Suppressor macrophage (primary cell): ENCODE measurements at regions not wholly inside any gene's neighbourhood (a gene's known extent, or its start where the extent isn't known, plus 50 kb on each side); places are given as distances from the start of the nearest gene placed in this dataset.
A peak's percentile ranks its signal among the peaks of the same experiment; 100 is the strongest.
"Not testable (repeated sequence)": the region's sequence is repeated elsewhere in the genome, so short reads cannot be mapped to it uniquely, and the experiment has no call there.

Experiments
- DNase-seq, 4 experiments: peaks; one replicate each; pipeline ENCODE4 v3.0.0-alpha.2; 2020 to 2022

GRCh38 chr5:103883143-103883542 lies 320.6 kb upstream of the NUDT12 start:
- DNase-seq = no peak

DNA sequence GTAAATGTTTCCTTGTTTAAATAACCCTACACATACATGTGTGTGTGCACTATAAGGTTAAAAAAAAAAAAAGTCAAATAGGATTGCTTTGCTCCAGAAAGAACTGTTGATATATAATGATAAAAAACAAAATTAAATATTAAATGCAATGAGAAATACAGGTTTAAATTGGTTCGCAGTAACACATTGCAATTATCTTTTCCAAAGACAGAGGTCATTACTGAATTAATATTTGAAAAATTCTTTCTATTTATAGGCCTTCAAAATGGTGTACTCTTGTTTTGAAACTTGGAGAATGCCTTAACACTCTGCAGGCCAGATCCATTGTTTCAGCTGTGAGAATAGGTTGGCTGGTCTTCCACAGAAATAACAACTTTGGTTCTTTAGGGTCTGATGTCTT lies 319.0 kb upstream of the NUDT12 start:
- no peak for DNase-seq

DNA sequence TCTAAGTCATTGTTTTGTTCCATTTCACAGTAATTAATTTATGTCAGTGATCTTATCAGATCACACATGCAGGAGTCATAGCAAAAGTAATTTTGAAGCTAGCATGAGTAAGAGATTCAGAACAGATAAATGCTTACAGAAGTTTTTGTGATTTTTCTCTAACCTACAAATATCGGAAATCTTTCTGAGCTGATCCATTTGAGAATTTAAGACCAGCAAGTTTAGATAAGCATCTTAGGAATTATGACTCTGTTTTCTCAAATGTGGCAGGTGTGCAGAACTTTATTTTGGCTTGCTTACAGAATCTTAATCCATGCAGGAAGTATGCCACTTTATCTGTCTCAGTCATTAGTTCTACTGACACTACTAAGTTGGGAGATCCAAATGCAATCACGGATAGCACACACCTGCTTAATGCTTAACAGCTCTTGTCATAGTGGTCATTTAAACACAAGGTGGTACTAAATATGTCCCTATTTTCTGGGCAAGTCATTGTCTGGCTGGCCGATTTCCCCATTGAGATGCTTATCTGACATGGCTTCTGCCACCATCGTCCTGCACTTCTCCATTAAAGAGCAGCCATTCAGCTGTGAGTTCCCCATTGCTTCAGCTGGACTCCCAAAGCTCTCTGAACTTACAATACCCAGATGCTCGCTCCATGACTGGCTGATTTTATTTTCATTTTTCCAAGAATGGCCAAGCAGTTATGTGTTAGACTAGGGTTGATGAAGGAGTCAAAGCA lies 305.4 kb upstream of the NUDT12 start:
- no peak for DNase-seq

DNA sequence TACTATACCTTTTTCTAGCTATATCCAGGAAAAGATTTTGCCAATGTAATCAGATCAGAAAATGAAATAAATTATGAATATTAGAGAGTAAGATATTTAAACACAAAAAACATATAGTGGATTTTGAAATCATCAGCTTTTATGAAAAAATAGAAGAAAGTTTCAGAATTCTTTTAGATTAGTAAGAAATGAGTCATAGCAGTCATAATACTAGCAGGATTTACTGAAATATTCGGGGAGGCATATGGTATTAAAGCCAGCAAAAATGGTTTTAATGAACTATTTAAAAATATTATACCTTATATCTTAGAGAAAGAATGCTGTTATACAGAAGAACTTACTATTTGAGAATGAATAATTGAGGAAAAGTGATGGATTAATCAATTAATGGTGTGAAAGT lies 303.6 kb upstream of the NUDT12 start:
- no peak for DNase-seq

DNA sequence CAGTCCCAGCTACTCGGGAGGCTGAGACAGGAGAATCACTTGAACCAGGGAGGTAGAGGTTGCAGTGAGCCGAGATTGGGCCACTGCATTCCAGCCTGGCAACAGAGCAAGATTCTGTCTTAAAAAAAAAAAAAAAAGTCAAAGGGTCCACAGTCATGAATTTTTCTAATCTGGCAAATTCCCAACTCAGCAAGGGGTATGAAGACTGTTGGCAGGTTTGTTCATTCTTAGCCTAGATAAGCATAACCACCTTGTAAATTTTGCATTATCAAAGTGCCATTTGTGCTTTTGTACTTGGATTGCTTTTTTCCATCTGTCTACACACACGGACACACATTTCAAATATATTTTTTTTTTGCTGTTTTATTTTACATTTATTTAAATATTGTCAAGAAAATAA lies 299.8 kb upstream of the NUDT12 start:
- no peak for DNase-seq

GRCh38 chr5:103860327-103860726 lies 297.7 kb upstream of the NUDT12 start:
- no peak for DNase-seq

GRCh38 chr5:103858367-103858766 lies 295.8 kb upstream of the NUDT12 start:
- not testable (repeated sequence) for DNase-seq

DNA sequence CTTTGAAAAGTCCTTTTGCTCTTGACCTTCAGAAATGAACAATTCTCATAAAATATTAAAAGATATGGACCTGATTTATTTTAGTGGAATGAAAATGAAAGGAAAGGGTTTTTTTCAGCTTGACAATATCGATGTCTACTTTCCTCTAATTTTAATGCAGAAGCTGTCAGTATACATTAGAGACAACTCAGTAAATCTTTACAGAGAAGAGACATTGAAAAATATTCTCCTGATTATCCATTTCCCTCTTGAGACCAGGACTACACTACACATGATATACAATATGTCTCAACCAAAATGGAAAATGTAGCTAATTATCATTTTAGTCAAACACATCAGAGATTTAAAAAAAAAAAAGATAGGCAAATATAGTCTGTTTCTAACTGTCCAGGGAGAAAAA lies 288.5 kb upstream of the NUDT12 start:
- DNase-seq = no peak

- no peak for DNase-seq
Observed at GRCh38 chr5:103849934-103850333, 287.3 kb upstream of the NUDT12 start.

- no peak for DNase-seq
Observed at GRCh38 chr5:103847060-103847459, 284.5 kb upstream of the NUDT12 start.

- no peak for DNase-seq
Observed at GRCh38 chr5:103842936-103843335, 280.3 kb upstream of the NUDT12 start.

GRCh38 chr5:103840600-103840999 lies 278.0 kb upstream of the NUDT12 start:
- no peak for DNase-seq

GRCh38 chr5:103834216-103834615 lies 271.6 kb upstream of the NUDT12 start:
- DNase-seq = no peak

- no peak for DNase-seq
Observed at GRCh38 chr5:103829585-103829984, 267.0 kb upstream of the NUDT12 start.

GRCh38 chr5:103827976-103828375 lies 265.4 kb upstream of the NUDT12 start:
- no peak for DNase-seq

DNA sequence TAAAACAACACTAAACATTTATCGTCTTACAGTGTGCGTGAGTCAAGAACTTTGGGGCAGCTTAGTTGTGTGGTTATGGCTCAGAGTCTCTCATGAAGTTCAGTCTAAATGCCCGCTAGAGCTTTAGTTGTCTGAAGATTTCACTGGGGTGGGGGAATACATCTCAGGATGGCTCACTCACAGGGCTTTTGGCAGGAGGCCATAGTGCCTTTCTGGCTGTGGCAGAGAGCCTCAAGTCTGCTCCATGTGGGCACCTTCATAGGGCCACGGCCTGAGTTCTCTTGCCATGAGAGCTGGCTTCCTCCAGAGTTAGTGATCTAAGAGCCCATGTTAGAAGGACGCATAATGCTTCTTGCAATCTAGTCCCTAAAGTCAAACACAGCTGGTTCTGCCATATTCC lies 258.8 kb upstream of the NUDT12 start:
- no peak for DNase-seq

- peak in 3 of 4 experiments; percentile 4 to 10 (median 8) for DNase-seq
Observed at GRCh38 chr5:103808464-103809106, 246.0 kb upstream of the NUDT12 start.

GRCh38 chr5:103804711-103805110 lies 242.1 kb upstream of the NUDT12 start:
- DNase-seq = no peak

- DNase-seq = no peak
Observed at GRCh38 chr5:103801681-103802080, 239.1 kb upstream of the NUDT12 start.

GRCh38 chr5:103800741-103801495 lies 238.3 kb upstream of the NUDT12 start:
- DNase-seq = no peak

DNA sequence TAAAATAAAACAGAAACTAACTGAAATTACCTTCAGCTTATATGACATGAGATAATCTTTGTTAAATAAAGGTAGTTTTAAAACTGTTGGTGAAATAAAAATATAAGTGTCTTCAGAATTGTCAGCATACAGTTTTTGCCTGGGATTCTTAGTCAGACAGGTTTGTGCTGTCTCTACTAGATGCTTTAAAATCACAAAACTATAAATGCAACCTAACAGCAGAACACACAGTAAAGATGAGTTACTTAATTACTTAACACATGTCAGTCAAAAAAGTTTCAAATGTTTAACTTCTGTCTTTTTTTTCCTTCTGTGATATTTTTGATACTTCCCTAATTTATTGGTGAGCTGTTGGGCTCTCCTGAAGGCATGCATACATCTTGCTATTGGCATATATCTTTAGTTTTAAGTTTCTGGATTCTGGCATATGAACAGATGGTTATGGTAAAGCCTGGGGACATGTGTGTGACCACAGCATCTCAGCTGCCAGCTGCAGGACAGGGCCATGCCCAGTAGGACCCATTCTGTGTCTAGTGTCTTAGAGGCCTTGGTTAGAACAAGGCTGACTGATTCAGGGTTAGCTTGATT lies 231.1 kb upstream of the NUDT12 start:
- no peak for DNase-seq

DNA sequence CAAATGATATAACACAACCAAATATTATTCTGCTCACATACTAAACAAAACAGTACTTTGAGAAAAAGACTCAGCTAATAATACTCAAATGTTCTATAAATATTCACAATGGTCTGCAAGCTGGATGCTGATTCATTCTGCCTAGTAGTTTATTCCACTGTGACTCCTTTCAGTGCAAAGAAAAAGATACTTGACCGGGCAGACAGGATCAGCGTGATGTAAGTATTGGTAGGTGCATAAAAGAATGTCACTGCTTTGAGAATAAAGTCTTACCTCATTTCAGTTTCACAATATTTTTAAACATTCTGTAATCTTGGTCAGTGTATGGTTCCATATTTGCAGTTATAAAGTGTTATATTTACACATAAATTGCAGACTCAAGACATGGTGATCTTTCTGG lies 223.0 kb upstream of the NUDT12 start:
- DNase-seq = no peak

DNA sequence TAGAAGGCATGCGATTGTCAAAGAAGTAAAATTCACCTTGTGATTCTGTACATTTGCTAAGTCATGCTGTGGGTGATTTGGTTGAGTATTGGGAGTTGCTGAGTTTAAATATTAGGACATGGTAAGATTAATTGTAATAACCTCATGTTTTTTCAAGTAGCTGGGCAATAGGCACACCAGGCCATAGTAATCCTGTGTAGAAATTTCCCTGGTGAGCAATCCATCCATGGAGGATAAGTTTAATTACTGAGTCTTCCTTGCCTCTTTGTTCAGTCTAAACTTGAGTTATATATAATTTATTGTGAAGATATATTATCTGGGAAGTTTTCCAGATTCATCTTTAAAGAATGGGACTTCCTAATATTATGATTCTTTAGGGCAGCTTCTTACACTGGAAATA lies 221.1 kb upstream of the NUDT12 start:
- DNase-seq = no peak
